Activated naive CD4-positive, alpha-beta T cell treated with anti-CD3 and anti-CD28 coated beads, Interleukin-2, amount 10 ng/mL, durations not matched to agents 7 days and 5 days (primary cell): ENCODE measurements at regions not wholly inside any gene's neighbourhood (a gene's known extent, or its start where the extent isn't known, plus 50 kb on each side); places are given as distances from the start of the nearest gene placed in this dataset.

Experiments used
- CTCF ChIA-PET: fragments of 350-600 bp; sonication (Branson Sonifier 250); formaldehyde crosslinking; loops from one replicate; lab custom pipeline; 2021; ENCODE audit warnings: antibody characterized with exemption; lab: Charles Lee
- DNase-seq: peaks from one replicate; pipeline ENCODE4 v3.0.0-alpha.2; 2020
- H3K27ac Mint-ChIP-seq: one replicate; pipeline ENCODE4 v1.8.0; 2021; ENCODE audit warnings: mild to moderate bottlenecking, moderate library complexity, mixed read lengths
- H3K27me3 Mint-ChIP-seq: one replicate; pipeline ENCODE4 v1.8.0; 2021; ENCODE audit warnings: mild to moderate bottlenecking, mixed read lengths
- H3K36me3 Mint-ChIP-seq: one replicate; pipeline ENCODE4 v1.8.0; 2021; ENCODE audit warnings: mixed read lengths
- H3K4me1 Mint-ChIP-seq: one replicate; pipeline ENCODE4 v1.8.0; 2021; ENCODE audit warnings: mixed read lengths
- H3K4me3 Mint-ChIP-seq: one replicate; pipeline ENCODE4 v1.8.0; 2021; ENCODE audit warnings: mild to moderate bottlenecking, moderate library complexity, mixed read lengths
- H3K9me3 Mint-ChIP-seq: one replicate; pipeline ENCODE4 v1.8.0; 2021; ENCODE audit warnings: mixed read lengths

GRCh38 chr1:5286244-5286643 is 631.8 kb downstream of the AJAP1 start:
- H3K27ac Mint-ChIP-seq = no peak overlapping the region
- CTCF ChIA-PET = interaction anchor here (0.7 to 2.0 kb wide), 8 partner anchors 8 to 460 kb away, joined by 3 to 18 read pairs (median 3); no protein-coding TSS in a partner anchor

DNA sequence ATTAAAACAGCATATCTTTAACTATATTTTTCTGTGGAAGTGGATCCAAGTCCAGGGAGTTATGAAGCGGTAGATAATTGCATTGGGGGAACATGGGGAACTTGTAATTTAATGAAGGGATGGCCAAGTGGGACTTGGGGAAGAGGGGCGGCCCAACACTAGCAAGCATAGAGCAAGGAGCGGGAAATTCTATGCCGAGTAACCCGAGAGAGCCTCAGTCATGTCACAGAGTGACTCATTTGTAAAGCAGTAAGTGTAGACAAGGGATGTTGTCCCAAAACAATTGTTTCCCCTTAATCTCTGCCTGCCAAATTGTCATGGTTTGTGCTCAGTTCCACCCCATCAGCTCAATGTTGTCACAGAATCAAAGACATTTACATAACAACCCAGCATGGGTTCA is 620.1 kb downstream of the AJAP1 start:
- Mint-ChIP-seq H3K4me3 (no peak overlapping the region), H3K27me3 (peaks cover 7% of the 10 kb centered on the region), H3K9me3 (no peaks in the 10 kb centered on the region), H3K36me3 (no peaks in the 10 kb centered on the region), H3K4me1 (no peaks in the 10 kb centered on the region), H3K27ac (no peak overlapping the region)
- CTCF ChIA-PET = no interaction called here
- DNase-seq = no peak

More at GRCh38 chr1:5286244-5286643, 631.8 kb downstream of the AJAP1 start:
- Mint-ChIP-seq H3K36me3 (no peaks in the 10 kb centered on the region), H3K9me3 (peaks cover 4% of the 10 kb centered on the region), H3K4me3 (no peak overlapping the region), H3K27me3 (peaks cover 17% of the 10 kb centered on the region), H3K4me1 (no peaks in the 10 kb centered on the region)
- peak; percentile 66 for DNase-seq

DNA sequence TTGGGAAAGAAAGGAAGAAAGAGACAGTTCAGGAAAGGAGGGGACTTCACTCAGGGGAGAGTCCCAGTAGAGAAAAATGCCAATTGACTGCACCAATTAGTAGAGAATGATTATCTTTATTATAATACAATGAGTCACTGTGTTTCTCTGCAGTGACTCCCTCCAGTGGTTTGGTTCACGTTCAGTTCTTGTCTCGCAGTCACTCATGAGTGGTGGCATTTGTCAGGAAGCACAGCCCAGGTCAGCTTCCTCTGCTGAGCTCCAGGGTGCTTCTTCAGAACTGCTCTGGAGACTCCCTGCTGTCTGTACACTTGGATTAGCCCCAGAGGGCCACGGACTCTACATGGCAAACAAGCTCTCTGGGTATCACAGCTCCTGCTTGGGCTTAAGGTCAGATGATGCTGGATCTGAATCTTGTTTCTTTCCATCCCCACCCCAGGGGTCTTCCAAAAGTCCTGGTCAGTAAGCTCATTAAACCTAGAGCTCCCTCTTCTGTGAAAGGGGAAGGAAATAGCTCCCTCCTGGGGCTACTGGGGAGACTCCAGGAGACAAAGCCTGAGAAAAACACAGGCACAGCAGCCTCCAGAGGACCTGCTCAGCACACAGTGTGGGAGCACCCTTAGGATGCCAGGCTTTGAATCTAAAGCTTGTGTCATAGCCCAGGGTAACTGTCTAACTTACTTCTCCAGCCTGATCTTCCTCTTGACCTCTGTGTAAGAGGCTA is 619.0 kb downstream of the AJAP1 start:
- Mint-ChIP-seq H3K27ac (no peak overlapping the region), H3K36me3 (no peaks in the 10 kb centered on the region)
- CTCF ChIA-PET = interaction anchor here (0.8 kb wide), 1 partner anchor 8 kb away, joined by 3 read pairs; no protein-coding TSS in a partner anchor

DNA sequence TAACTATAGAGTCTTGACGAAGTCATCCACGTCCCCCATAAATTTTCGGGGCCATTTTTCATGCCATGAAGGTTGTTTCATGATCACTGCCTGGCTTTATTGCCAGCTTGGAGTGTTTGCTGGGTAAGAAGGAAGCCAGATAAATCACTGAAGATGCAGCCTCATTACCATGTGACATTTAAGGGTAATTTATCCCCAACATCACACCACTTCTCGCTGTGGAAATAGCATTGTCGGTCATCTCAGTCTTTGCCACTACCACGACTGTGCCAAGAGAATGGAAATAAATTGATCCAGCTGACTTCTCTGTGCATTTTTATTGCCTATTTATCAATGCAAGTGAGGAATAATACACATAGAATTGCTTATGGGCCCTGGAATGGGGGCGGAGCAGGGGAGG is 617.9 kb downstream of the AJAP1 start:
- no peaks in the 10 kb centered on the region for H3K4me1 Mint-ChIP-seq
- no peaks in the 10 kb centered on the region for H3K36me3 Mint-ChIP-seq
- no peaks in the 10 kb centered on the region for H3K9me3 Mint-ChIP-seq
- no peak overlapping the region for H3K4me3 Mint-ChIP-seq
- CTCF ChIA-PET = no interaction called here
- no peak for DNase-seq
- no peak overlapping the region for H3K27ac Mint-ChIP-seq
- H3K27me3 Mint-ChIP-seq = peaks cover 7% of the 10 kb centered on the region

More for the DNA sequence above, 619.0 kb downstream of the AJAP1 start:
- no peak for DNase-seq
- Mint-ChIP-seq H3K9me3 (no peaks in the 10 kb centered on the region), H3K4me1 (no peaks in the 10 kb centered on the region), H3K4me3 (no peak overlapping the region), H3K27me3 (peaks cover 7% of the 10 kb centered on the region)

DNA sequence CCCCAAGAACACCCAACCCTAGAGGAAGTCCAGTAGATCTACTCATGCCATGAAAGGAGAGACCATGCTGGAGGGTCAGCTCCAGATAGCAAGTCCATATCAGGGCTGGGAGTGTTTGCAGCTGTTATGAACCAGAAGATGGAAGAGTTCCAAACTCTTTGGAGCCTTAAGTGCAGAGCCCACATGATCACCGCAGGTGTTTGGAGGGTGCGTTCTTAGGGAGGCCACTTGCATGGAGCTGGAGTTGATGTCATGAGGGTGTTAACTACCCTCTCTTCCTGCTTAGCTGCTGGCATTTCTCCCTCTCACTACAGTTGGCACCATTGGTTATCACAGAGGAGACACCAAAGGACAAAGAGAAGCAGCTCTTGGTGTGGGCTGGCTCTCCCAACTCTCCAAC is 616.9 kb downstream of the AJAP1 start:
- CTCF ChIA-PET = no interaction called here
- Mint-ChIP-seq H3K27me3 (peaks cover 7% of the 10 kb centered on the region), H3K27ac (no peak overlapping the region), H3K4me1 (no peaks in the 10 kb centered on the region), H3K9me3 (no peaks in the 10 kb centered on the region), H3K4me3 (no peak overlapping the region), H3K36me3 (no peaks in the 10 kb centered on the region)
- DNase-seq = no peak

DNA sequence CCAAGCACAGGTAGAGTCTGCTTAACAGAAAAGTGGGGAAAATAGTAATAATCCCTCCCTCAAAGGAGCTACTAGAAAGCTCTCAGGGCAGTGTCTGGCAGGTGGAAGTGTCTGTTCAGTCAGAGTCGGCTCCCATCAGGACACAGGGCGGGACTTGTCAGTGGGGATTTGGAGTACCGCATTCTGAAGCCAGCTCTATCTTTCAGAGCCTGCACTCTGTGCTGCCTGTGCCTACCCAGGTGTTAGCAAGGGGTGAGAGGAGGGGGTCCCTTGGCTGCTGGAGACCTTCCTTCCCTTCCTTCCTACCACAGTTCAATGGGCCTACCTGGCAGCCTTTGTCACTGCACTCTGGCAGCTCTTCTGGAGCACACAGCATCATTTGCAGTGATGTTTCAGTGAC is 615.5 kb downstream of the AJAP1 start:
- Mint-ChIP-seq H3K36me3 (no peaks in the 10 kb centered on the region), H3K9me3 (no peaks in the 10 kb centered on the region), H3K27me3 (peaks cover 7% of the 10 kb centered on the region), H3K27ac (no peak overlapping the region), H3K4me3 (no peak overlapping the region), H3K4me1 (no peaks in the 10 kb centered on the region)
- CTCF ChIA-PET = no interaction called here
- no peak for DNase-seq

DNA sequence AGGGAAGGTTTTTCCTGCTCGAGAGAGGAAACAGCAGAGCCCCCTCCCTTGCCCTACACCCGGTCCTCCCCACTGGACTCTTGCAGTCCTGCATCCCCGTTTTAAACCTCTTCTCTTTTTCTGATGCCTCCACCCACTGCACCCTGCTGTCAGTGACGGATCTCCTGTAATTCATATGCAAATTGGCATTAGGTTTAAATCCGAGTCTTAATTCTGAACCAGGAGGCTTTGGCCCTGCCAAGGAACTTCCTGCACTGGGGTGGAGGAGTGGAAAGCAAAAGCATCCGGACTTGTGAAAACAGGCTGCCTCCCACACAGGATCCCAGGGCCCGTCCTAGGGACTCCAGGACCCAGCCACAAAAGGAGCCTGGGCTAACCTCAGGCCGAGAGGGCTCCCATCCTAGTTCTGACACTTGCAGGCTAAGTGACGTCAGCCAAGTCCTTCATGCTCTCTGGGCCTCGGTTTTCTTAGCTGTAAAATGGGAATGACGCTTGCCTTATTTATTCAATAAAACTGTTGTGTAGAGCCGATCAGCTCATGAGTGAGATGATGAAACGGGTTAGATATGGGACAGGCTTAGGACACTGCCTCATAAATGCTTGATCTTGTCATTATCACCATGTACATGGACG is 613.3 kb downstream of the AJAP1 start:
- Mint-ChIP-seq H3K27ac (no peak overlapping the region), H3K4me1 (no peaks in the 10 kb centered on the region), H3K36me3 (no peaks in the 10 kb centered on the region), H3K4me3 (no peak overlapping the region), H3K9me3 (peaks cover 7% of the 10 kb centered on the region), H3K27me3 (no peaks in the 10 kb centered on the region)
- DNase-seq = no peak
- CTCF ChIA-PET = no interaction called here

DNA sequence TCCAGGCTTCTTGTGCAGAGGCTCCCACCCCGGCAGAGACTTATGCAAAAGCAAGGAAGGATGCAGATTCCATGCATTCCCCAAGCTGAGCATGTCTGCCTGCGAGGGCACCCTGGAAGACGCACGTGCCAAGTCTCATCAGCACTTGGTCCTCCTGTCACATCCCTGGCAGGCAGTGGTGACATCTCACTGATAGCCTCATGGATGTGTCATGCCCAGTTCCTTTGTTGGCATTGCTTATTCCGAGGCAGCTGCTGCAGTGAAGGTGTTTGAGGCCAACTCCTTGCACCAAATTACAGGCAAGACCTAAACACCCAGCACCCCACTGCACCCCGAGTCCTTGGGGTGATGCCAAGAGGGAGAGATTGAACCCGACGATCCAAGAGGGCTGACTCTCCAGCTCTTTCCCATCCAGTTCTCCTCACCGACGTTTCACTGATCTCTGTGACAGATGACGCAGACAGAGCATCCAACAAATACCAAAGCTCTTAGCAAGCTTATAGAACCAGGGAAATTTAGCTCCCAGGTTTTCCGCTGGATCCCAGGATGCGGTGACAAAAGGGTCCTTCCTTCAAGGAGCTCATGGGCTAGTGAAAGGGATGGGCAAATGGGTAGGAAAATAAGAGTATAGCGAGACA is 611.1 kb downstream of the AJAP1 start:
- no peaks in the 10 kb centered on the region for H3K36me3 Mint-ChIP-seq
- no peak overlapping the region for H3K4me3 Mint-ChIP-seq
- no peak for DNase-seq
- H3K9me3 Mint-ChIP-seq = peaks cover 9% of the 10 kb centered on the region
- CTCF ChIA-PET = no interaction called here
- H3K27ac Mint-ChIP-seq = no peak overlapping the region
- peaks cover under 1% of the 10 kb centered on the region for H3K27me3 Mint-ChIP-seq
- H3K4me1 Mint-ChIP-seq = no peaks in the 10 kb centered on the region

GRCh38 chr1:5264476-5264875 is 610.1 kb downstream of the AJAP1 start:
- DNase-seq = no peak
- Mint-ChIP-seq H3K4me1 (no peaks in the 10 kb centered on the region), H3K4me3 (no peak overlapping the region), H3K27me3 (peaks cover 3% of the 10 kb centered on the region), H3K36me3 (no peaks in the 10 kb centered on the region), H3K9me3 (peaks cover 12% of the 10 kb centered on the region), H3K27ac (no peak overlapping the region)
- CTCF ChIA-PET = no interaction called here

DNA sequence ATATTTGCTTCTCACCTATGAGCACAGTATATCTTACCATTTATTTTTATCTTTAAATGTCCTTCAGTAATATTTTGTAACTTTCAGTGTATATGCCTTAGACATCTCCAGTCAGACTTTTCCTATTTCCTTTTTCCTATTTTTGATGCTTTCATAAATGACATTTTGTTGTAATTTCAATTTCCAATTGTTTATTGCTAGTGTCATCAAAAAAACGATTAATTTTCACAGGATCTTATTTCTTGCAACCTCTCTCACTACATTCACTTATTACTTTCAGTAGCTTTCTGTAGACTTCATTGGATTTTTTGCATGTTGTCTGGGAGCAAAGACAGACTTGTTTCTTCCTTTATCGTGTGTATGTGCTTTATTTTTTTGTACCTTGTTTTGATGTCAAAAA is 602.4 kb downstream of the AJAP1 start:
- CTCF ChIA-PET = no interaction called here
- Mint-ChIP-seq H3K4me3 (no peak overlapping the region), H3K9me3 (peaks cover 8% of the 10 kb centered on the region), H3K4me1 (no peaks in the 10 kb centered on the region), H3K36me3 (no peaks in the 10 kb centered on the region), H3K27ac (no peak overlapping the region), H3K27me3 (peaks cover 3% of the 10 kb centered on the region)
- no peak for DNase-seq

- no peak for DNase-seq
- H3K36me3 Mint-ChIP-seq = no peaks in the 10 kb centered on the region
- H3K4me3 Mint-ChIP-seq = no peak overlapping the region
- H3K9me3 Mint-ChIP-seq = peaks cover 7% of the 10 kb centered on the region
- H3K27ac Mint-ChIP-seq = no peak overlapping the region
- H3K4me1 Mint-ChIP-seq = no peaks in the 10 kb centered on the region
- no peaks in the 10 kb centered on the region for H3K27me3 Mint-ChIP-seq
- CTCF ChIA-PET = no interaction called here
These were observed 600.6 kb downstream of the AJAP1 start for GRCh38 chr1:5254975-5255374.

DNA sequence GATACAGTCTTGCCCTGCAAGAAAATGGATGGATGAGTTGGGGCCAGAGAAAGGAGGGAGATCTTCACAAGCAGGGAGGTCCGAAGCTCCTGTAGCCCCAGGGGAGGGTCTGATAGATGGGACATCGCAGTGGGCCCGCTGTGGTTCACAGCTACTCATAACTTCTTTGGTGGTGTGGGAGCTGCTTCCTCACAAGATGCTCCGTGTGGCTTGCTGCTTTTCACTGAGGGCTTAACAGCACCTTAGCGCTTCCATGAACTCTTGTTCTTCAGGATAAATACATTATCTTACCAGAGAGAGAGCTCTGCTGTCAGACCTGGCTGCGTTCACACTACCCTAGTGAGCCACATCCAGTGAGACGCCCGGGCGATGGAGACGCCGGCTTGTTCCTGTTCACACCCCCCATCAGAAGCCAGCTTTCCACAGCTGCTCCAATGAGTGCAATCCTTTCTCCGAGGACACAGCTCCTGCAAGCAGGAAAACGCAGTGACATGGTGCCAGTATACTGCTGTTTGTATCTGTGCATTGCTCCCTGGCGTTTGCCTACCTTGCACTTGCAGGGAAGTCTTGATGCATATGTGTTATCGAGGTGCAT is 599.8 kb downstream of the AJAP1 start:
- peaks cover 2% of the 10 kb centered on the region for H3K9me3 Mint-ChIP-seq
- DNase-seq = no peak
- H3K36me3 Mint-ChIP-seq = no peaks in the 10 kb centered on the region
- no peaks in the 10 kb centered on the region for H3K4me1 Mint-ChIP-seq
- no peak overlapping the region for H3K27ac Mint-ChIP-seq
- H3K27me3 Mint-ChIP-seq = no peaks in the 10 kb centered on the region
- H3K4me3 Mint-ChIP-seq = no peak overlapping the region
- CTCF ChIA-PET = no interaction called here

DNA sequence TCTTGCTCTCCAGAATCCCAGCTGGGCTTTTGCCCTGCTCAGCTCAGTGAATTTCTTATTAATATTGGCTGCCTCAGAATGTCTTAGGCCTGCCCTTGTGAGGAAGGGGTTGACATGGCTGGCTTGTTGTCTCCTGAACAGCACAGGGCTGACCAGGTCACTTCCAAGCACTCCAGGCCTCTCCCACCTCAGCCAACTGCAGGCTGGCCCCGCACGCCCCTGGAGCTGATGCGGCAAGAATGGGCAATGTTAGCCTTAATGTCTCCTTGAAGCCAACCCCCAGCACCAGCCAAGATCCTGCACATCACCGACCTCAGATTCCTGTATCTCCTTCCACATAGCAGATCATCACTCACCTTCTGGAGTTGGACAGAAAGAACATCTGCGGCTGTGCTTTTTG is 598.6 kb downstream of the AJAP1 start:
- no peaks in the 10 kb centered on the region for H3K36me3 Mint-ChIP-seq
- no peak for DNase-seq
- no peaks in the 10 kb centered on the region for H3K9me3 Mint-ChIP-seq
- no peak overlapping the region for H3K27ac Mint-ChIP-seq
- no peak overlapping the region for H3K4me3 Mint-ChIP-seq
- no peaks in the 10 kb centered on the region for H3K27me3 Mint-ChIP-seq
- no peaks in the 10 kb centered on the region for H3K4me1 Mint-ChIP-seq
- CTCF ChIA-PET = no interaction called here

- CTCF ChIA-PET = no interaction called here
- Mint-ChIP-seq H3K4me3 (no peak overlapping the region), H3K4me1 (no peaks in the 10 kb centered on the region), H3K27ac (no peak overlapping the region), H3K9me3 (no peaks in the 10 kb centered on the region), H3K36me3 (no peaks in the 10 kb centered on the region), H3K27me3 (no peaks in the 10 kb centered on the region)
- DNase-seq = no peak
These were observed 595.9 kb downstream of the AJAP1 start for GRCh38 chr1:5250336-5250735.
